HCT116 (cell line): ENCODE measurements at regions not wholly inside any gene's neighbourhood (a gene's known extent, or its start where the extent isn't known, plus 50 kb on each side); places are given as distances from the start of the nearest gene placed in this dataset.

ENCODE experiments used
- ATAC-seq: fragments of 200-7000 bp; cut with Tn5 transposase; 2 replicates; pipeline ENCODE4 v1.9.1; 2020; ENCODE audit warnings: mild to moderate bottlenecking, moderate library complexity
- BruUV-seq: library from RNA; stranded (reverse); fragments of 400-500 nt; replicated peaks from 2 replicates; lab custom pipeline; 2021; lab: Mats Ljungman, UMichigan
- CTCF ChIA-PET: fragments of 300-600 bp; sonication (Branson Sonifier 250); formaldehyde crosslinking; loops from one replicate; lab custom pipeline; 2021; ENCODE audit warnings: antibody characterized with exemption; lab: Charles Lee
- POLR2A ChIA-PET: fragments of 300-600, 350-600 bp; sonication (Branson Sonifier 250); formaldehyde crosslinking; loops from one replicate; lab custom pipeline; 2021; ENCODE audit warnings: antibody characterized with exemption; lab: Charles Lee
- RAD21 ChIA-PET, 2 experiments: fragments of 300-600 bp; sonication (Branson Sonifier 250); formaldehyde crosslinking; loops; one replicate each; lab custom pipeline; 2023; ENCODE audit warnings: low total read pairs in 2 of 2; ENCODE audit not compliant: uncharacterized antibody in 2 of 2, unreplicated experiment in 2 of 2, low non-redundant PET in 1 of 2; lab: Charles Lee
- DNase-seq: peaks from one replicate; pipeline ENCODE4 v3.0.0-alpha.2; 2010; ENCODE audit warnings: low read depth, low spot score
- H2AFZ ChIP-seq: fragments of 200-600 bp; shearing (Covaris generic), sonication (generic); 2 replicates; pipeline ENCODE4 v1.6.1; 2017; ENCODE audit warnings: low read depth, mixed run types, mixed read lengths, antibody characterized with exemption, low read length; ENCODE audit not compliant: poor library complexity, severe bottlenecking
- H3K27ac ChIP-seq: 2 replicates; pipeline ENCODE4 v1.5.1; 2012; ENCODE audit warnings: low read depth, low read length
- H3K27me3 ChIP-seq: fragments of 200-600 bp; sonication (generic); 2 replicates; pipeline ENCODE4 v1.6.1; 2016; ENCODE audit warnings: mixed run types, low read length, mixed read lengths; ENCODE audit not compliant: insufficient read depth
- H3K36me3 ChIP-seq, 2 experiments: fragments of 200-500 bp in 1 of 2; fragments of 200-600 bp in 1 of 2; sonication (Bioruptor generic) in 1 of 2; sonication (generic) in 1 of 2; 2 replicates each; pipeline versions ENCODE4 v1.5.1 to v1.6.1; 2014 to 2016; ENCODE audit warnings: low read length in 2 of 2, inconsistent platforms in 1 of 2, mixed read lengths in 1 of 2, mixed run types in 1 of 2; ENCODE audit not compliant: insufficient read depth in 2 of 2, control insufficient read depth in 1 of 2
- H3K4me1 ChIP-seq, 2 experiments: fragments of 200-600 bp in 1 of 2; sonication (generic) in 1 of 2; 2 replicates each; pipeline versions ENCODE4 v1.5.1 to v1.6.1; 2012 to 2017; ENCODE audit warnings: low read length in 2 of 2, inconsistent platforms in 1 of 2, mild to moderate bottlenecking in 1 of 2, mixed read lengths in 1 of 2, mixed run types in 1 of 2, moderate library complexity in 1 of 2; ENCODE audit not compliant: insufficient read depth in 2 of 2, control insufficient read depth in 1 of 2
- H3K4me2 ChIP-seq: fragments of 200-600 bp; sonication (generic); 2 replicates; pipeline ENCODE4 v1.6.1; 2017; ENCODE audit warnings: mixed run types, low read length, mixed read lengths
- H3K4me3 ChIP-seq, 2 experiments: fragments of 200-600 bp in 1 of 2; sonication (generic) in 1 of 2; replicated peaks in 1 of 2; 2 replicates each; pipeline ENCODE4 v1.5.1; 2011 to 2016; ENCODE audit warnings: low read length in 2 of 2, control low read depth in 1 of 2, low read depth in 1 of 2, mild to moderate bottlenecking in 1 of 2, mixed read lengths in 1 of 2, mixed run types in 1 of 2
- H3K79me2 ChIP-seq: fragments of 200-600 bp; sonication (generic); 2 replicates; pipeline ENCODE4 v1.6.1; 2017; ENCODE audit warnings: mild to moderate bottlenecking, mixed run types, low read length, moderate library complexity, mixed read lengths; ENCODE audit not compliant: insufficient read depth
- H3K9ac ChIP-seq: fragments of 200-600 bp; sonication (generic); 2 replicates; pipeline ENCODE4 v1.6.1; 2016; ENCODE audit warnings: low read length, mixed read lengths
- H3K9me2 ChIP-seq: fragments of 200-600 bp; sonication (generic), shearing (Covaris generic); 2 replicates; pipeline ENCODE4 v1.6.1; 2017; ENCODE audit warnings: mixed run types, mild to moderate bottlenecking, moderate library complexity; ENCODE audit not compliant: insufficient read depth
- H3K9me3 ChIP-seq, 2 experiments: fragments of 200-500 bp in 1 of 2; fragments of 200-600 bp in 1 of 2; sonication (Bioruptor generic) in 1 of 2; sonication (generic) in 1 of 2; 2 replicates each; pipeline ENCODE4 v1.6.1; 2014 to 2017; ENCODE audit warnings: low read length in 2 of 2, mixed read lengths in 2 of 2, inconsistent platforms in 1 of 2, low read depth in 1 of 2, mild to moderate bottlenecking in 1 of 2, mixed run types in 1 of 2, moderate library complexity in 1 of 2; ENCODE audit not compliant: control insufficient read depth in 1 of 2, insufficient read depth in 1 of 2
- H4K20me1 ChIP-seq: fragments of 200-600 bp; sonication (generic), shearing (Covaris generic); 2 replicates; pipeline ENCODE4 v1.6.1; 2017; ENCODE audit warnings: mixed run types, mild to moderate bottlenecking, moderate library complexity; ENCODE audit not compliant: insufficient read depth
- ATF3 ChIP-seq: IDR thresholded peaks from 2 replicates; pipeline ENCODE4 v1.6.1; 2012
- CBX3 ChIP-seq: IDR thresholded peaks from 2 replicates; pipeline ENCODE4 v1.6.1; 2012; ENCODE audit warnings: low read depth
- CEBPB ChIP-seq: IDR thresholded peaks from 2 replicates; pipeline ENCODE4 v1.6.1; 2012; ENCODE audit warnings: low read depth
- ELF1 ChIP-seq: IDR thresholded peaks from 2 replicates; pipeline ENCODE4 v1.6.1; 2012; ENCODE audit warnings: low read depth, borderline replicate concordance
- EZH2 ChIP-seq: fragments of 200-600 bp; sonication (generic); IDR thresholded peaks from 2 replicates; pipeline ENCODE4 v1.6.1; 2017; ENCODE audit warnings: antibody characterized with exemption, mixed run types
- FOSL1 ChIP-seq: IDR thresholded peaks from 2 replicates; pipeline ENCODE4 v1.6.1; 2012; ENCODE audit warnings: low read depth
- POLR2A ChIP-seq: IDR thresholded peaks from 2 replicates; pipeline ENCODE4 v1.7.0; 2011; ENCODE audit warnings: borderline replicate concordance; ENCODE audit not compliant: insufficient read depth, insufficient read length; ENCODE audit errors: extremely low read depth
- RAD21 ChIP-seq: IDR thresholded peaks from 2 replicates; pipeline ENCODE4 v1.6.1; 2012; ENCODE audit warnings: low read depth, mild to moderate bottlenecking
- SIN3A ChIP-seq: IDR thresholded peaks from 2 replicates; pipeline ENCODE4 v1.6.1; 2012; ENCODE audit warnings: low read depth
- SRF ChIP-seq: IDR thresholded peaks from 2 replicates; pipeline ENCODE4 v1.6.1; 2012; ENCODE audit warnings: low read depth
- TCF7L2 ChIP-seq: IDR thresholded peaks from 2 replicates; pipeline ENCODE4 v1.7.0; 2011; ENCODE audit warnings: borderline replicate concordance, inconsistent platforms; ENCODE audit not compliant: insufficient read depth, insufficient read length; ENCODE audit errors: extremely low read depth
- YY1 ChIP-seq: IDR thresholded peaks from 2 replicates; pipeline ENCODE4 v1.6.1; 2011; ENCODE audit warnings: low read length, low read depth, moderate library complexity, mild to moderate bottlenecking; ENCODE audit not compliant: insufficient replicate concordance; ENCODE audit errors: extremely low read depth
- ZBTB33 ChIP-seq: IDR thresholded peaks from 2 replicates; pipeline ENCODE4 v1.6.1; 2011; ENCODE audit warnings: mild to moderate bottlenecking, low read length, moderate library complexity; ENCODE audit not compliant: insufficient replicate concordance; ENCODE audit errors: extremely low read depth
- ZFX ChIP-seq: fragments of 450-650 bp; IDR thresholded peaks from 2 replicates; pipeline ENCODE4 v1.6.1; 2017
- ZNF274 ChIP-seq: fragments of 200-500 bp; sonication (Bioruptor generic); IDR thresholded peaks from 2 replicates; pipeline ENCODE4 v1.6.1; 2014; ENCODE audit warnings: mild to moderate bottlenecking, low read depth, low read length, inconsistent platforms
- intact Hi-C: fragments of 100-400 bp; cut with micrococcal nuclease; formaldehyde crosslinking; loops from 2 replicates; pipeline ENCODE4 v1.10.0; 2022

- ChIA-PET RAD21 (no interaction called here), CTCF (no interaction called here), POLR2A (no interaction called here)
- H2AFZ ChIP-seq, result no peak overlapping the region
- H3K9me3 ChIP-seq, result no peaks in the 10 kb centered on the region
- H3K4me1 ChIP-seq, result peaks cover 10 to 15% of the 10 kb centered on the region in 2 experiments; a peak in 2 of 4 replicates
- no peak for TF ChIP-seq ZFX
- TF ChIP-seq ZBTB33, result no peak
- TF ChIP-seq ATF3, result no peak
- TF ChIP-seq POLR2A, result no peak
- no peak for TF ChIP-seq ELF1
- no peak for TF ChIP-seq RAD21
- no peak for TF ChIP-seq CEBPB
- no peak for TF ChIP-seq ZNF274
- no peak for TF ChIP-seq EZH2
- TF ChIP-seq SIN3A, result no peak
- no peak for TF ChIP-seq SRF
- TF ChIP-seq FOSL1, result no peak
- TF ChIP-seq YY1, result no peak
- TF ChIP-seq TCF7L2, result no peak
- no peak for TF ChIP-seq CBX3
- H3K4me3 ChIP-seq, result no peak overlapping the region
- intact Hi-C loops, result no loop called here
- H3K36me3 ChIP-seq, result no peaks in the 10 kb centered on the region
- no peak overlapping the region for H3K9ac ChIP-seq
- no peaks in the 10 kb centered on the region for H3K79me2 ChIP-seq
- H3K9me2 ChIP-seq, result no peaks in the 10 kb centered on the region
- no peaks in the 10 kb centered on the region for H3K27me3 ChIP-seq
- no peak overlapping the region for H3K4me2 ChIP-seq
- no peak for ATAC-seq
- no peaks in the 10 kb centered on the region for H4K20me1 ChIP-seq
- no peak for DNase-seq
- H3K27ac ChIP-seq, result no peak overlapping the region
- BruUV-seq, result no TSS peak
These were observed 69.1 kb upstream of the AKIP1 start for GRCh38 chr11:8841899-8842298.
